IgD-negative memory B cell (primary cell): ENCODE measurements at regions not wholly inside any gene's neighbourhood (a gene's known extent, or its start where the extent isn't known, plus 50 kb on each side); places are given as distances from the start of the nearest gene placed in this dataset.
"Not testable (repeated sequence)": the region's sequence is repeated elsewhere in the genome, so short reads cannot be mapped to it uniquely, and the experiment has no call there.

Source experiments
- H3K27ac Mint-ChIP-seq, 3 donors: one replicate each; pipeline ENCODE4 v1.8.0; 2020 to 2022; ENCODE audit warnings: mild to moderate bottlenecking in 3 of 3, mixed read lengths in 3 of 3, moderate library complexity in 1 of 3
- H3K27me3 Mint-ChIP-seq: one replicate; pipeline ENCODE4 v1.8.0; 2021; ENCODE audit warnings: mixed read lengths
- H3K36me3 Mint-ChIP-seq: one replicate; pipeline ENCODE4 v1.8.0; 2020; ENCODE audit warnings: mild to moderate bottlenecking, mixed read lengths
- H3K4me1 Mint-ChIP-seq, 3 donors: one replicate each; pipeline ENCODE4 v1.8.0; 2020 to 2022; ENCODE audit warnings: mixed read lengths in 3 of 3, mild to moderate bottlenecking in 1 of 3
- H3K4me3 Mint-ChIP-seq, 4 donors: one replicate each; pipeline ENCODE4 v1.8.0; 2020 to 2022; ENCODE audit warnings: mild to moderate bottlenecking in 4 of 4, mixed read lengths in 4 of 4, moderate library complexity in 3 of 4
- H3K9me3 Mint-ChIP-seq, 3 donors: one replicate each; pipeline ENCODE4 v1.8.0; 2020 to 2021; ENCODE audit warnings: mixed read lengths in 3 of 3, mild to moderate bottlenecking in 1 of 3

DNA sequence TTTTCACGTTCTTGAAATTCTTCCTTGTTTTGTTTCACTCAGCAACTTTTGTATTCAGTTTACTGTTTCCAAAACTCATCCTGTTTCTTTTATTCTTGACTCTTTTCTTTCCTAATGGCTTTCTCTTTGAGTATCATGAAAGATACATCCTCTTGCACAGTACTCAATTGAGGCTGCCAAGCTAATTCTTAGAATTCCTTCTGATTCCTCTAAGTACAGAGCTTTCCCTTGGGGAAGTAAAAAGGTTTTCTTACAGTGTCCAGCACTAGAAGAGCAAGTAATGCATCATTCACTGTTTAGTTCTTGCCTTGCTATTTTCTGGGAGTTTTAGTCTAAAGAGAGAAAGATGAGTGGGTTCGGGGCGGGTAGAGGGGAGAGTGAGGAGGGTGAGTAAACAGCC lies 154.1 kb downstream of the NEDD1 start:
- no peak overlapping the region for H3K27ac Mint-ChIP-seq
- H3K9me3 Mint-ChIP-seq: peaks cover 0 to 9% (median 5%) of the 10 kb centered on the region in 3 donors
- no peaks in the 10 kb centered on the region for H3K4me1 Mint-ChIP-seq
- no peaks in the 10 kb centered on the region for H3K36me3 Mint-ChIP-seq
- no peak overlapping the region for H3K4me3 Mint-ChIP-seq
- peaks cover 4% of the 10 kb centered on the region for H3K27me3 Mint-ChIP-seq

DNA sequence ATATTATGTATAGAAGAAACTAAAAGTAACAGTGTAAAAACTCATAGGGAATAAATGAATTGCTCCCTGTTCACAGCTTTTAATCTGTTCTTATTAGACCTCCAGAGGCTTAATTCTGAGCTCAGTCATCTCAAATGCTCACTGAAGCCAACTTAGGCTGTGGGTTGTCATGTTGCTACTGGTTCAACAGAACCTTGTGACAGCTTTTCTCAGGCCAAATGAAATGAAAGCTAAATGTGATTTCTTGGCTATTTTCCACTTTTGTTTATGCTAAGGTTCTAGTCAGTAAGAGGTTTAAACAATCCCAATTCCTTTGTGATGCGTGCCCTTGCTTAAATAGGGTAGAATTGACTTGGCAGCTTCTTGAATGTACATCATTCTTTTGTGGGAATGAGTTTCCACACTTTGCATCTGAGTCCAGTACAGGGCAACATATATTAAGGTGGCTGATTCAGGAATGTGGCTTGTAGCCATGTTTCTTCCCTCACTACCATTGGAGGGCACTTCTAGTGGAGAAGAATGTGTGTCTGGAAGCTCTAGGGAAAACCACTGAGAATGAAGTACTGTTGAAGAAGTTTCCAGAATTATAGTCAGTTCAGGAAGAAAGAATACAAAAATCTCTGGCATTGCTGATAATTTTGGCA lies 156.4 kb downstream of the NEDD1 start:
- H3K9me3 Mint-ChIP-seq: peaks cover 0 to 1% (median 0%) of the 10 kb centered on the region in 3 donors
- H3K4me1 Mint-ChIP-seq: no peaks in the 10 kb centered on the region
- no peak overlapping the region for H3K4me3 Mint-ChIP-seq
- H3K36me3 Mint-ChIP-seq: no peaks in the 10 kb centered on the region
- no peak overlapping the region for H3K27ac Mint-ChIP-seq
- peaks cover 4% of the 10 kb centered on the region for H3K27me3 Mint-ChIP-seq

GRCh38 chr12:97075161-97075933 lies 168.3 kb downstream of the NEDD1 start:
- H3K27ac Mint-ChIP-seq: no peak overlapping the region
- no peak overlapping the region for H3K4me3 Mint-ChIP-seq
- H3K36me3 Mint-ChIP-seq: no peaks in the 10 kb centered on the region
- H3K27me3 Mint-ChIP-seq: no peaks in the 10 kb centered on the region
- no peaks in the 10 kb centered on the region for H3K4me1 Mint-ChIP-seq
- H3K9me3 Mint-ChIP-seq: no peaks in the 10 kb centered on the region

- H3K4me3 Mint-ChIP-seq: no peak overlapping the region
- no peaks in the 10 kb centered on the region for H3K36me3 Mint-ChIP-seq
- no peak overlapping the region for H3K27ac Mint-ChIP-seq
- H3K9me3 Mint-ChIP-seq: no peaks in the 10 kb centered on the region
- H3K27me3 Mint-ChIP-seq: no peaks in the 10 kb centered on the region
- H3K4me1 Mint-ChIP-seq: no peaks in the 10 kb centered on the region
Observed at GRCh38 chr12:97075934-97076630, 169.0 kb downstream of the NEDD1 start.

GRCh38 chr12:97076912-97077311 lies 169.9 kb downstream of the NEDD1 start:
- H3K4me1 Mint-ChIP-seq, H3K27ac Mint-ChIP-seq, H3K36me3 Mint-ChIP-seq, H3K9me3 Mint-ChIP-seq, H3K4me3 Mint-ChIP-seq, H3K27me3 Mint-ChIP-seq: not testable (repeated sequence)

DNA sequence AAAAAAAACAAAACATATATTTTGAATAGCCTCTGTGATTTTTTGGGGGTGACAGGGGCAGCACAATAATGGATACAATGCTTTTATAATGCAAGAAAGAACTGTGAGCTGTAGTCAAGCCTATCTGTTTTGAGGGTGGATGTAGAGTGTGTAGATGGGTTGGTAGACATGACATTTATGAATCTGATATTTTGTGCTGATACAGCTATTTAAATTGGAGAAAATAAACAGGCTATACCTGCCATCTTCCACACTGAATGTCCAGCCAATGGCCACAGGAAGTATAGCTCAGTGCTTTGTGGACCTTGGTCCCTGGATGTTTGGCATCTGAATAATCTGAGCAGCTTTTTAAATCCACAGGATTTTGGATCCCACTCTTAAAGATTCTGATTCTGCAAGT lies 175.0 kb downstream of the NEDD1 start:
- Mint-ChIP-seq H3K9me3 (peaks cover 0 to 2% (median 0%) of the 10 kb centered on the region in 3 donors), H3K27ac (no peak overlapping the region), H3K36me3 (no peaks in the 10 kb centered on the region), H3K27me3 (no peaks in the 10 kb centered on the region), H3K4me3 (no peak overlapping the region), H3K4me1 (no peaks in the 10 kb centered on the region)

DNA sequence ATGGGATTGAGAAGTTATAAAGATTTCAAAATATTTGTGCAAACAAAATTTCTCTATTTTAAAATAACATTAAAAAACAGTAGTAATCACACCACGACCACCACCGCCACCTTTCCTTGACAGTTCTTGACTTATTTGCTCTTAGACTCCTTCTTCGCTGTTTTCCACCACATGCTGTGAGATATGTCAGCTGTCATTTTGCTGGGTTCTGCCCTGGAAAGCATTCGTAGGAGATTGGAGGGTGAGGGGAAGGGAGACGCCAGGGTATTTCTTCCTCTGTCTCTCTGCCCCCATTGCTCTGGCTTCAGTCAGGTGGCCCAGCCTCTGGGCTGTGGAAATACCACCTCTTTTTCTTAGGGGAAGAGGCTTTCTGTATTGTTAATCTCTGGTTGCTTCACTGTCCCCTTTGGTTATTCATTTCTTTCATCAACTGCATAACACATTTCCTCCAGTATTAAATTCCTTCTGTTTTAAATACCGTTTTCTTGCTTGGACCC lies 186.2 kb downstream of the NEDD1 start:
- H3K4me1 Mint-ChIP-seq: peaks cover 0 to 6% (median 3%) of the 10 kb centered on the region in 3 donors
- H3K36me3 Mint-ChIP-seq: no peaks in the 10 kb centered on the region
- H3K4me3 Mint-ChIP-seq: peak overlapping the region in 1 of 4 donors; percentile 14
- peaks cover 4% of the 10 kb centered on the region for H3K27me3 Mint-ChIP-seq
- H3K9me3 Mint-ChIP-seq: peaks cover 0 to 3% (median 0%) of the 10 kb centered on the region in 3 donors
- H3K27ac Mint-ChIP-seq: no peak overlapping the region

DNA sequence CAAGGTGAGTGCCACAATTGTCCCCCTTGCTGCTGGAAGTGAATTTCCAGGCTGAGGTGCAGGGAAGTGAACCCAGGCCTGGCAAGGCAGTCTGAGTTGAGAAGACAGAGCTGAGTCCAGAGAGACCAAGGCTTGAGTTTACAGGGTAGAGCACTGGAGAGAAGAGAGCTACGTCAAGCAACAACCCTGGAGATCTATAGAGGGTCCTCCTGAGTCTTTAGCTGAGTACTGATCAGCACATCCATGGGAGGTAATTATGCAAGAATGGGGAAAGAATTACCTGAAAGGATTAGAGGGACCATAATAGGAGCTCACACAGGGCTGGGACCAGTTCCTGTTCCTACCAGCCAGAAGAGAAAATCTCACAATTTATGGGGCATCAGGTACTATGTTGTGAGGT lies 190.7 kb downstream of the NEDD1 start:
- H3K4me3 Mint-ChIP-seq: no peak overlapping the region
- H3K27ac Mint-ChIP-seq: no peak overlapping the region
- no peaks in the 10 kb centered on the region for H3K4me1 Mint-ChIP-seq
- H3K27me3 Mint-ChIP-seq: peaks cover 2% of the 10 kb centered on the region
- no peaks in the 10 kb centered on the region for H3K36me3 Mint-ChIP-seq
- H3K9me3 Mint-ChIP-seq: peaks cover 3 to 10% (median 5%) of the 10 kb centered on the region in 3 donors

DNA sequence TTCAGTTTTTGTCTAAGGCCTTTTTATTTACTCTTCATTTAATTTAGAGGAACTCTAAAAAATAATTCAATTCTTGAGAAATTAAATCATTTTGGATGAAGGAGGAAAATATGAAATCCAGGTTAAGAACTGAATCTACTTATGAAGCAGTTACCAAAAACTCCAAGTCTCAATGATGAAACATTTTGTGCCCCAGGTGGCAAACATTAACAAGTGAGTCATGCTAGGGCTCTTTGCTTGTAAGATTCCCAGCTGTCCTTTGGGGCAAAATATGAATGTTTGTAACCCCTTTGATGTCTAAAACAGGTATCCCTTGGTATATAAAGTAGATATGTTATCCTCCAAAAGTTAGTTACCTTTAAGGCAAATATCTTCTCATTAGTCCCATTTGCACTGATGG lies 202.4 kb downstream of the NEDD1 start:
- peaks cover 2% of the 10 kb centered on the region for H3K36me3 Mint-ChIP-seq
- H3K4me3 Mint-ChIP-seq: no peak overlapping the region
- peaks cover 1% of the 10 kb centered on the region for H3K27me3 Mint-ChIP-seq
- peaks cover 8 to 9% (median 8%) of the 10 kb centered on the region in 3 donors for H3K9me3 Mint-ChIP-seq
- no peaks in the 10 kb centered on the region for H3K4me1 Mint-ChIP-seq
- H3K27ac Mint-ChIP-seq: no peak overlapping the region

DNA sequence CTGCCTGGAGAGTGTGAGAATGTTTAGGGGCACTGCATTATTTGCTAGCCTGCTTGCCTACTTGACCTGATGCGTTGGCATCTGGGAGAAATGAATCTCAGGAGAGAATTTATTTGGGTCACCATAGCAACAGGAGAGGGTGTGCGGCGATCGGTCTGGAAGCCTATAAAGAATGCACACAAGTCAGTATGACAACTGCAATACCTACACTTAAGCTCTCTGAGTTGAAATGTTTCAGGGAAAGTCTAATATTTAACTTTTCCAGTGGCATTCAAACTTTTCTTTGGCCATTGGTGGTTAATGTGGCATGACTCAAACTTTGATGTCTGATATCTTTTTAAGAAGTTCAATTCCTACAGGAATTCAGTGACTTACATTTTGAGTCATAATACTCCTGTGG lies 205.1 kb downstream of the NEDD1 start:
- Mint-ChIP-seq H3K27me3 (peaks cover 1% of the 10 kb centered on the region), H3K27ac (no peak overlapping the region), H3K4me3 (no peak overlapping the region), H3K4me1 (peaks cover 0 to 3% (median 0%) of the 10 kb centered on the region in 3 donors), H3K9me3 (peaks cover 2 to 5% (median 4%) of the 10 kb centered on the region in 3 donors), H3K36me3 (peaks cover 2% of the 10 kb centered on the region)

GRCh38 chr12:97118796-97119375 lies 211.8 kb downstream of the NEDD1 start:
- no peak overlapping the region for H3K4me3 Mint-ChIP-seq
- no peak overlapping the region for H3K27ac Mint-ChIP-seq
- H3K36me3 Mint-ChIP-seq: no peaks in the 10 kb centered on the region
- H3K27me3 Mint-ChIP-seq: peaks cover 3% of the 10 kb centered on the region
- peaks cover 0 to 3% (median 0%) of the 10 kb centered on the region in 3 donors for H3K4me1 Mint-ChIP-seq
- H3K9me3 Mint-ChIP-seq: peaks cover 1 to 3% (median 2%) of the 10 kb centered on the region in 3 donors

GRCh38 chr12:97127061-97127460 lies 220.0 kb downstream of the NEDD1 start:
- no peak overlapping the region for H3K27ac Mint-ChIP-seq
- H3K9me3 Mint-ChIP-seq: peaks cover 0 to 7% (median 2%) of the 10 kb centered on the region in 3 donors
- H3K36me3 Mint-ChIP-seq: no peaks in the 10 kb centered on the region
- H3K4me1 Mint-ChIP-seq: no peaks in the 10 kb centered on the region
- H3K4me3 Mint-ChIP-seq: no peak overlapping the region
- H3K27me3 Mint-ChIP-seq: no peaks in the 10 kb centered on the region

DNA sequence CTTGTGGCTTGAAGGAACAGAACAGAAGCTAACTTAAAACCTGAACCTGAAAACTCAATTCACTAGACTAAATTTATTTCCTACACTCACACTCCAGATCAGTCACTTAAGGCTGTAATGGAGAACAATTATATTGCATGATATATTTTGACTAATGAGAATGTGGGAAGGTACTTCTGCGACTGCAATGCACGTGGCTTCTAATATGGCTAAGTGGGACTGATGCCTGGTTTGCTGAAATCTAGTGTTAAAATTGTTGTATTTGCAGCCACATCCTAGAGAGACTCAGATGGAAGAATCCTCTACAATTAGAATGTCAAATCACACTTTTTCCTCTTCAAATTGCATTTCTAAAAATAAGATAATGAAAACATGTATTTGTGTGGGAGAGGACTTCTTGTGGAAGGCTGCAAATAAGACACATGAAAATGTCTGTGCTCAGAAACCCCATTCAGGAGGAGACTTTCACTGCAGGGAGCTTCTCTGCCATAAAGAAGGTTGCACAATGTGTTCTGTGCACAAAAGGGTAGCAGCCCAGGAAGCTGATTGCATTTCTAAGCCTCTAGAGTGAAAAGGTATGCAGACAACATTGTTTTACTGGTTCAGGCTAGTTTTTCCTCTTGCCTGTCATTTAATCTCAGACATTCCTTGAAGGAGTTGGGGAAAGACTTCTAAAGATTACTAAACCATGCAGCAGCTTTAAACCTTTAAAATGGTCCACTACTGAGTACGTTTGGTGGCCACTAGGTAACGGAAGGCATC lies 224.3 kb downstream of the NEDD1 start:
- Mint-ChIP-seq H3K9me3 (peaks cover 0 to 5% (median 0%) of the 10 kb centered on the region in 3 donors), H3K27ac (no peak overlapping the region), H3K4me3 (no peak overlapping the region), H3K27me3 (no peaks in the 10 kb centered on the region), H3K36me3 (no peaks in the 10 kb centered on the region), H3K4me1 (no peaks in the 10 kb centered on the region)

GRCh38 chr12:97132270-97132669 lies 225.2 kb downstream of the NEDD1 start:
- Mint-ChIP-seq H3K27me3 (no peaks in the 10 kb centered on the region), H3K27ac (no peak overlapping the region), H3K36me3 (no peaks in the 10 kb centered on the region), H3K4me3 (no peak overlapping the region), H3K9me3 (peaks cover 0 to 5% (median 0%) of the 10 kb centered on the region in 3 donors), H3K4me1 (no peaks in the 10 kb centered on the region)
